22Rv1 (cell line): ENCODE measurements at regions not wholly inside any gene's neighbourhood (a gene's known extent, or its start where the extent isn't known, plus 50 kb on each side); places are given as distances from the start of the nearest gene placed in this dataset.

Experiments
- ZFX ChIP-seq: fragments of 450-650 bp; IDR thresholded peaks from 2 replicates; pipeline ENCODE4 v1.6.1; 2017; ENCODE audit warnings: antibody characterized with exemption, borderline replicate concordance
- TF ChIP-seq, protein P1 (sequence below): fragments of 450-650 bp; IDR thresholded peaks from 2 replicates; pipeline ENCODE4 v1.5.1; 2017; ENCODE audit warnings: mild to moderate bottlenecking

DNA sequence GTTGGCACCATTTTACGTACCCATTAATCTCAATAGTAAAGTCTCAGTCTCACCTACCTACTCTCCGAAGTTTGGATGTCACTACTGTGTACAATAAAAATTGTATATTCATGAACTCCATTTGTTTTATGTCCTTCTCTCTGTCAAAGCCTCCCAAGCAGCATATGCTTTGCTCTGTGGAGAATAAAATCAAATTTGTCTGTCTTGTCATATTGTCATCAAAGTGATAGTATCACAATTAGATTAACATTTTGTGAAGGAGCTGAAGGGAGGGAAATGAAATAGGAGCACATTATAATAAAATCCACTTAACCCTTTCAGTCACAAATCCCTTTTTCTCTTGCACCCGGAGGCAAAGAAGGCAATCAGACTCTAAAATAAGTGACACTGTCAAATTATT, 177.1 kb upstream of the RRP15 start:
- TF ChIP-seq, protein P1, sequence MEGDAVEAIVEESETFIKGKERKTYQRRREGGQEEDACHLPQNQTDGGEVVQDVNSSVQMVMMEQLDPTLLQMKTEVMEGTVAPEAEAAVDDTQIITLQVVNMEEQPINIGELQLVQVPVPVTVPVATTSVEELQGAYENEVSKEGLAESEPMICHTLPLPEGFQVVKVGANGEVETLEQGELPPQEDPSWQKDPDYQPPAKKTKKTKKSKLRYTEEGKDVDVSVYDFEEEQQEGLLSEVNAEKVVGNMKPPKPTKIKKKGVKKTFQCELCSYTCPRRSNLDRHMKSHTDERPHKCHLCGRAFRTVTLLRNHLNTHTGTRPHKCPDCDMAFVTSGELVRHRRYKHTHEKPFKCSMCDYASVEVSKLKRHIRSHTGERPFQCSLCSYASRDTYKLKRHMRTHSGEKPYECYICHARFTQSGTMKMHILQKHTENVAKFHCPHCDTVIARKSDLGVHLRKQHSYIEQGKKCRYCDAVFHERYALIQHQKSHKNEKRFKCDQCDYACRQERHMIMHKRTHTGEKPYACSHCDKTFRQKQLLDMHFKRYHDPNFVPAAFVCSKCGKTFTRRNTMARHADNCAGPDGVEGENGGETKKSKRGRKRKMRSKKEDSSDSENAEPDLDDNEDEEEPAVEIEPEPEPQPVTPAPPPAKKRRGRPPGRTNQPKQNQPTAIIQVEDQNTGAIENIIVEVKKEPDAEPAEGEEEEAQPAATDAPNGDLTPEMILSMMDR: no peak
- no peak for TF ChIP-seq ZFX
